ENCODE measurements at regions not wholly inside any gene's neighbourhood (a gene's known extent, or its start where the extent isn't known, plus 50 kb on each side); places are given as distances from the start of the nearest gene placed in this dataset.
"Not testable (repeated sequence)": the region's sequence is repeated elsewhere in the genome, so short reads cannot be mapped to it uniquely, and the experiment has no call there.

DNA sequence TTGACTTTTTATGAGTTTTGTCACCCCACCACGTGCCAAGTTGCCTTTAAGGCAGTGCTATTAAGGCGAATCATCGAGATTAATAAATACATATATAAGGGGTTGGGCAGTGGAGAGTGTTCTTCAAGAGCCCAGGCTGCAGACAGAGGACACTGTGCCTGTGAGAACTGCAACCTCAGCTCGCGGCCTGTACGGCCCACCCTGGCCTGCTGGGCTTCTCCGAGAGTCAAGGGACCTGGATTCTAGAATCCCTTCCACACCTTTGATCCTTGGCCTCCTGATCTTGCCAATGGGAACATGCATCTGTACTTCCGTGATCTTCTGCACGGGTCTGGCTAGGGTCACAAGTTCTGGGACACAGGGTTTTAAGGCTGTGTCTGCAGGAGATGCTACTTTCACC, 54.5 kb downstream of the IRX5 start:
- H3K4me3 ChIP-seq (replicated peaks; ENCODE audit: low read depth, low read length) = no peak overlapping the region
- H3K27me3 ChIP-seq (replicated peaks; ENCODE audit: control insufficient read depth, insufficient read depth, low read length) = no peaks in the 10 kb centered on the region; the same call in 1 of the 2 replicates
- no peak for DNase-seq (ENCODE audit: extremely low read depth, insufficient read length)
- no peaks in the 10 kb centered on the region for H3K36me3 ChIP-seq (ENCODE audit: control insufficient read depth, insufficient read depth, low read length)
- TF ChIP-seq, protein P1, sequence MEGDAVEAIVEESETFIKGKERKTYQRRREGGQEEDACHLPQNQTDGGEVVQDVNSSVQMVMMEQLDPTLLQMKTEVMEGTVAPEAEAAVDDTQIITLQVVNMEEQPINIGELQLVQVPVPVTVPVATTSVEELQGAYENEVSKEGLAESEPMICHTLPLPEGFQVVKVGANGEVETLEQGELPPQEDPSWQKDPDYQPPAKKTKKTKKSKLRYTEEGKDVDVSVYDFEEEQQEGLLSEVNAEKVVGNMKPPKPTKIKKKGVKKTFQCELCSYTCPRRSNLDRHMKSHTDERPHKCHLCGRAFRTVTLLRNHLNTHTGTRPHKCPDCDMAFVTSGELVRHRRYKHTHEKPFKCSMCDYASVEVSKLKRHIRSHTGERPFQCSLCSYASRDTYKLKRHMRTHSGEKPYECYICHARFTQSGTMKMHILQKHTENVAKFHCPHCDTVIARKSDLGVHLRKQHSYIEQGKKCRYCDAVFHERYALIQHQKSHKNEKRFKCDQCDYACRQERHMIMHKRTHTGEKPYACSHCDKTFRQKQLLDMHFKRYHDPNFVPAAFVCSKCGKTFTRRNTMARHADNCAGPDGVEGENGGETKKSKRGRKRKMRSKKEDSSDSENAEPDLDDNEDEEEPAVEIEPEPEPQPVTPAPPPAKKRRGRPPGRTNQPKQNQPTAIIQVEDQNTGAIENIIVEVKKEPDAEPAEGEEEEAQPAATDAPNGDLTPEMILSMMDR (IDR thresholded peaks at IDR 0.05; ENCODE audit: insufficient read depth, low read length, poor library complexity, severe bottlenecking) = no peak

DNA sequence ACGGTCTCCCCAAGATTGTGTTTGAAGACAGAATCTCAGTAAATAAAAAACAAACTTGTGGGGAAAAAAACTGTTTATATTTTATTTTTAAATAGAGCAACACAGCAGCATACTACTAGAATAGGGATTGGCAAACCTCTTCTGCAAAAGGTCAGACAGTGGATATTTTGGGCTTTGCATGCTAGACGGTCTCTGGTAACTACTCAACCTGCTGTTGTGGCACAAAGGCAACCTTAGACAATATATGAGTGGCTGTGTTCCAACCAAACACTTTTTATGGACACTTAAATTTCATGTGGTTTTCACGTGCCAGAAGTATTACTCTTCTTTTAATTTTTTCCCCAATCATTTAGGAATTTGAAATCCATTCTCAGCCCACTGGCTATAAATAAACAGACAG, 55.0 kb downstream of the IRX5 start:
- H3K27me3 ChIP-seq (replicated peaks; ENCODE audit: control insufficient read depth, insufficient read depth, low read length) = no peaks in the 10 kb centered on the region; the same call in 1 of the 2 replicates
- no peak for DNase-seq (ENCODE audit: extremely low read depth, insufficient read length)
- no peaks in the 10 kb centered on the region for H3K36me3 ChIP-seq (ENCODE audit: control insufficient read depth, insufficient read depth, low read length)
- no peak overlapping the region for H3K4me3 ChIP-seq (replicated peaks; ENCODE audit: low read depth, low read length)
- TF ChIP-seq, protein P1 (IDR thresholded peaks at IDR 0.05; ENCODE audit: insufficient read depth, low read length, poor library complexity, severe bottlenecking) = no peak

DNA sequence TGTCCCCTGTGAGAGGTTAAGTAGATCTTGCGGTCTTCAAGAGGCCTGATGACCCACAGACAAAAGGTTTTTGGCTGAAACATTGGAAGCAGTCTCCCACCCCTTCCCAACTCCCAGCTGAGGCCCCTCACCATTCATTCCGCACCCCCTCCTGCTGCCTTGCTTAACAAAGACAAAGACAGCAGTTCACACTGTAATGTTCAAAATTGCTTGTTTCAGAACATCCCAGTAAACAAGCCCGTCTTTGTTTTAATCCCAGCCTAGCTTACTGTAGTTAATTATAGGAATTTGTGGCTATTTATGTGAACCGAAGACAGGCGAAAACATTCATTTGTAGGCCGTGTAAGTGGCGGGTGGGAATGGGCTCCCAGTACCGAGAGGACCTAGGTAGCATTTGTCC, 55.7 kb downstream of the IRX5 start:
- H3K36me3 ChIP-seq (ENCODE audit: control insufficient read depth, insufficient read depth, low read length) = no peaks in the 10 kb centered on the region
- H3K27me3 ChIP-seq (replicated peaks; ENCODE audit: control insufficient read depth, insufficient read depth, low read length) = no peaks in the 10 kb centered on the region; the same call in 1 of the 2 replicates
- no peak overlapping the region for H3K4me3 ChIP-seq (replicated peaks; ENCODE audit: low read depth, low read length)
- TF ChIP-seq, protein P1 (IDR thresholded peaks at IDR 0.05; ENCODE audit: insufficient read depth, low read length, poor library complexity, severe bottlenecking) = no peak
- DNase-seq (ENCODE audit: extremely low read depth, insufficient read length) = no peak

DNA sequence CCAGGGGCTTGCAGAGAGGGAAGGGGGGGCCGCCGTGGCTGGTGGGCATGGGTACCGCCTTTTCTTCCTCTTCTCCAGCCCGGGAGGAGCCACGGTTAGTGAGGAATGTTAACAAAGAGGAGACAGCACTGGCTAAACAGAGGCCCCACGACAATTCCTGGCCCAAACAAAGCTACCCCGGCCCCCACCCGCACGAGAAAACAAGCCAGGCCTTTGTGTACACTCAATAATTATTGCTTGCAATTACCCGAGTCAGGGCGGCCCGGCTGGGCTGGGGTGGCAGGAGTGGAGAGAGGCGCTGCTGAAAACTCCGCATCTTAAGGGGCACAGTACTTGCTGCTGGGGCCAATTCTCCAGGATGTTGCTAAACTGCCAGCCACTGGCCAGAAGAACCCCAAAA, 56.4 kb downstream of the IRX5 start:
- no peak for DNase-seq (ENCODE audit: extremely low read depth, insufficient read length)
- TF ChIP-seq, protein P1 (IDR thresholded peaks at IDR 0.05; ENCODE audit: insufficient read depth, low read length, poor library complexity, severe bottlenecking) = no peak
- H3K27me3 ChIP-seq (replicated peaks; ENCODE audit: control insufficient read depth, insufficient read depth, low read length) = no peaks in the 10 kb centered on the region; the same call in 1 of the 2 replicates
- H3K4me3 ChIP-seq (replicated peaks; ENCODE audit: low read depth, low read length) = no peak overlapping the region
- H3K36me3 ChIP-seq (ENCODE audit: control insufficient read depth, insufficient read depth, low read length) = no peaks in the 10 kb centered on the region

DNA sequence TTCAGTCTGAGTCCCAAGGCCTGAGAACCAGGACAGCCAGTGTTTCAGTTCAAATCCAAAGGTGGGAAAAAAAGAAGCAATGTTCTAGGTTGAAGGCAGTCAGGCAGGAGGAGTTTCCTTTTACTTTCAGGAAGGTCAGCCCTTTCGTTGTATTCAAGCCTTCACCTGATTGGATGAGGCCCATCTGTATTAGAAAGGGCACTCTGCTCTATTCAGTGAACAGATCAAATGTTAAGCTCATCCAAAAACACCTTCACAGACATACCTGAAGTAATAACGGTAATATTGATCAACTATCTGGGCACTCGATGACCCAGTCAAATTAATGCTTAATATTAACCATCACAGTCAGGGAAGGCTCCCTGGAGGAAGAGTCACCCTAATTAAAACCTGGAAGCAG, 60.9 kb downstream of the IRX5 start:
- Histone ChIP-seq H3K27me3 (replicated peaks; ENCODE audit: control insufficient read depth, insufficient read depth, low read length) (no peaks in the 10 kb centered on the region; the same call in 1 of the 2 replicates), H3K4me3 (replicated peaks; ENCODE audit: low read depth, low read length) (no peak overlapping the region), H3K36me3 (ENCODE audit: control insufficient read depth, insufficient read depth, low read length) (no peaks in the 10 kb centered on the region)
- TF ChIP-seq, protein P1 (IDR thresholded peaks at IDR 0.05; ENCODE audit: insufficient read depth, low read length, poor library complexity, severe bottlenecking) = no peak
- no peak for DNase-seq (ENCODE audit: extremely low read depth, insufficient read length)

DNA sequence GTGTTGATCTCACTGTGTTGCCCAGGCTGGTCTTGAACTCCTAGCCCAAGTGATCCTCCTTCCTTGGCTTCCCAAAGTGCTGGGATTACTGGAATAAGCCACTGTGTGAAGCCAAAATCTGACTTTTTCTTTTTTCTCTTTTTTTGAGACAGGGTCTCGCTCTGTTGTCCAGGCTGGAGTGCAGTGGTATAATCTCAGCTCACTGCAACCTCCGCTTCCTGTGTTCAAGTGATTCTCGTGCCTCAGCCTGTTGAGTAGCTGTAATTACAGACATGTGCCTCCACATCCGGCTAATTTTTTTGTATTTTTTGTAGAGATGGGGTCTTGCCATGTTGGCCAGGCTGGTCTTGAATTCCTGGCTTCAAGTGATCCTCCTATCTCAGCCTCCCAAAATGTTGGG, 61.3 kb downstream of the IRX5 start:
- H3K4me3 ChIP-seq (replicated peaks; ENCODE audit: low read depth, low read length); DNase-seq (ENCODE audit: extremely low read depth, insufficient read length): not testable (repeated sequence)

More for the DNA sequence above, 61.3 kb downstream of the IRX5 start:
- not testable (repeated sequence) for H3K36me3 ChIP-seq (ENCODE audit: control insufficient read depth, insufficient read depth, low read length); H3K27me3 ChIP-seq (replicated peaks; ENCODE audit: control insufficient read depth, insufficient read depth, low read length)
